ENCODE measurements at regions not wholly inside any gene's neighbourhood (a gene's known extent, or its start where the extent isn't known, plus 50 kb on each side); places are given as distances from the start of the nearest gene placed in this dataset.

GRCh38 chr13:30082391-30082790 is 225.0 kb downstream of the KATNAL1 start:
- POLR2A ChIA-PET = no interaction called here
- TF ChIP-seq CTCF (IDR thresholded peaks at IDR 0.05; ENCODE audit: control extremely low read depth, extremely low read depth, low read depth, missing control alignments) = no peak
- CTCF ChIA-PET = no interaction called here

GRCh38 chr13:30081331-30081730 is 226.0 kb downstream of the KATNAL1 start:
- POLR2A ChIA-PET = no interaction called here
- CTCF ChIA-PET = no interaction called here
- no peak for TF ChIP-seq CTCF (IDR thresholded peaks at IDR 0.05; ENCODE audit: control extremely low read depth, extremely low read depth, low read depth, missing control alignments)
- DNase-seq (ENCODE audit: extremely low spot score) = no peak

More at GRCh38 chr13:30082391-30082790, 225.0 kb downstream of the KATNAL1 start:
- no peak for DNase-seq (ENCODE audit: extremely low spot score)

GRCh38 chr13:30079501-30079900 is 227.8 kb downstream of the KATNAL1 start:
- POLR2A ChIA-PET = no interaction called here

GRCh38 chr13:30078059-30078458 is 227.6 kb upstream of the UBL3 start:
- ChIA-PET CTCF (interaction anchor here (0.7 to 2.8 kb wide), 7 partner anchors 8 to 54 kb away, joined by 3 to 8 read pairs (median 3); no protein-coding TSS in a partner anchor), POLR2A (no interaction called here)
- no peak for DNase-seq (ENCODE audit: extremely low spot score)
- no peak for TF ChIP-seq CTCF (IDR thresholded peaks at IDR 0.05; ENCODE audit: control extremely low read depth, extremely low read depth, low read depth, missing control alignments)

More at GRCh38 chr13:30079501-30079900, 227.8 kb downstream of the KATNAL1 start:
- DNase-seq (ENCODE audit: extremely low spot score) = no peak
- no peak for TF ChIP-seq CTCF (IDR thresholded peaks at IDR 0.05; ENCODE audit: control extremely low read depth, extremely low read depth, low read depth, missing control alignments)
- CTCF ChIA-PET = interaction anchor here (0.8 to 2.8 kb wide), 3 partner anchors 11 to 33 kb away, joined by 3 to 8 read pairs (median 5); no protein-coding TSS in a partner anchor

- ChIA-PET POLR2A (no interaction called here), CTCF (interaction anchor here (0.7 to 2.8 kb wide), 4 partner anchors 9 to 55 kb away, joined by 3 to 8 read pairs (median 3); no protein-coding TSS in a partner anchor)
- TF ChIP-seq CTCF (IDR thresholded peaks at IDR 0.05; ENCODE audit: control extremely low read depth, extremely low read depth, low read depth, missing control alignments) = no peak
- DNase-seq (ENCODE audit: extremely low spot score) = no peak
Observed at GRCh38 chr13:30077240-30077735, 226.9 kb upstream of the UBL3 start.

GRCh38 chr13:30074955-30075614 is 224.7 kb upstream of the UBL3 start:
- no peak for TF ChIP-seq CTCF (IDR thresholded peaks at IDR 0.05; ENCODE audit: control extremely low read depth, extremely low read depth, low read depth, missing control alignments)
- ChIA-PET POLR2A (no interaction called here), CTCF (interaction anchor here (1.3 kb wide), 1 partner anchor 41 kb away, joined by 3 read pairs; no protein-coding TSS in a partner anchor)
- no peak for DNase-seq (ENCODE audit: extremely low spot score)
